NCI-H1417 treated with DMSO at 0.1 percent for 48 hours (cell line): ENCODE measurements at regions not wholly inside any gene's neighbourhood (a gene's known extent, or its start where the extent isn't known, plus 50 kb on each side); places are given as distances from the start of the nearest gene placed in this dataset.
"Not testable (repeated sequence)": the region's sequence is repeated elsewhere in the genome, so short reads cannot be mapped to it uniquely, and the experiment has no call there.

Source experiments
- DNase-seq: peaks from one replicate; lab custom pipeline; 2025; lab: John Stamatoyannopoulos, UW

DNA sequence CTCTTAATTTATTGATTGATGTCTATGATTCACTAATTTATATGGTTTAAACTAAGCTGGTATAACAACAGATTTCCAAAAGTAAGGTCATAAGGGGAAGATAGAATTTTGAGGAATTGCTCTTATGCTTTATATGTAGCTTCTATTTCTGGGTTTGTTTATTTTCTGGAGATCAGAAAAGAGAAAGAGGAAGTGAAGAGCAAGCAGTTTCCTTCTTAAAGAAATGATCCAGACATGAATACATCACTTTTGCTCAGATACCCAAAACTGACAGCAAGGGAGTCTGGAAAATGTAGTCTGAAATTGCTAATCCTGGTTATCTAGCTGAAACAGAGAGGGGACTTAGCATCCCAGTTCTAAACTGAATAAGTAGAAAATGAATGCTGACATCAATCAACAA, 912.5 kb upstream of the CRIM1 start:
- no peak for DNase-seq

DNA sequence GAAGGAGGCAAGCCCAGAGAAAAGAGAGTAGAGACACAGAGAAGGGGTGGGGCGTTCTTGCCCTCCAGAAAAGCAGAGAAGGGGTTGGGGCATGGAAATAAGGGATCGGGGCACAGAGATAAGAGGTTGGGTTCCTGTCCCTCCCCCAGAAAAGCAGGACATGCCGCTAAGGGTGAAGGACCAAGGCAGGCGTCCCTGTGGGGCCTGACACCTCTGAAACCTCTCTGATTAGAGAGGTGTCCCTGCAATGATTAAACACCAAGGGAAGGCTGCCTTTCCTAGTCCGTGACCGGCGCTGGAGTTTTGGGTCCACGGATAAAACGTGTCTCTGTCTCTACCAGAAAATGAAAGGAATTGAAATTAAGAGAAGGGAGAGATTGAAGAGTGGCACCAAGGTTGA, 914.0 kb upstream of the CRIM1 start:
- DNase-seq: not testable (repeated sequence)

GRCh38 chr2:35440308-35440707, 915.3 kb upstream of the CRIM1 start:
- not testable (repeated sequence) for DNase-seq

DNA sequence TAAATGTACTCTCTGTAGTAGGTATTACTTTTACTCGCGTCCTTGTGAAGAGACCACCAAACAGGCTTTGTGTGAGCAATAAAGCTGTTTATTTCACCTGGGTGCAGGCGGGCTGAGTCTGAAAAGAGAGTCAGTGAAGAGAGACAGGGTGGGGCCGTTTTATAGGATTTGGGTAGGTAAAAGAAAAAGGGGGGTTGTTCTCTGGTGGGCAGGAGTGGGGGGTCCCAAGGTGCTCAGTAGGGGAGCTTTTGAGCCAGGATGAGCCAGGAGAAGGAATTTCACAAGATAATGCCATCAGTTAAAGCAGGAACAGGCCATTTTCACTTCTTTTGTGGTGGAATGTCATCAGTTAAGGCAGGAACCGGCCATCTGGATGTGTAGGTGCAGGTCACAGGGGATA, 918.7 kb upstream of the CRIM1 start:
- DNase-seq: not testable (repeated sequence)

DNA sequence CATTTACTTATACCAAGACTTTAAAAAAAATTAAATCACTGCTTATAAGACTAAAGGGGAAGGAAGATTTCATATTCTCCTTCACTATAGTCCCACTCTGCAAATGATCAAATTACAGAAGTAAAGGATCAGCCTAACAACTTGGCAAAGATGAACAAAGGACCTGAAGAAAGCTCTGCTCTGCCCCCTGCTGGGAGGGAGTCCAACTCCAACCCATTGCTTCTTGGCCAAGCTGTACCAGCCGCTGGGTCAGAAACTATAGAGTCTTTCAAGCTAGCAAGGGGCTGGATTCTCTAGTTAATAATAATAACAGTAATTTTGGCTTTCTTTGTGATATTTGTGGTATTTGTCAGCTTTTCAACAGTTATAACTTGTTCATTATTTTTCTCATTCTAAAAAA, 927.0 kb upstream of the CRIM1 start:
- no peak for DNase-seq

GRCh38 chr2:35421485-35421884, 934.1 kb upstream of the CRIM1 start:
- DNase-seq: no peak

- no peak for DNase-seq
These were observed 938.3 kb upstream of the CRIM1 start for GRCh38 chr2:35417293-35417692.

- DNase-seq: no peak
These were observed 939.0 kb upstream of the CRIM1 start for GRCh38 chr2:35416391-35417140.

DNA sequence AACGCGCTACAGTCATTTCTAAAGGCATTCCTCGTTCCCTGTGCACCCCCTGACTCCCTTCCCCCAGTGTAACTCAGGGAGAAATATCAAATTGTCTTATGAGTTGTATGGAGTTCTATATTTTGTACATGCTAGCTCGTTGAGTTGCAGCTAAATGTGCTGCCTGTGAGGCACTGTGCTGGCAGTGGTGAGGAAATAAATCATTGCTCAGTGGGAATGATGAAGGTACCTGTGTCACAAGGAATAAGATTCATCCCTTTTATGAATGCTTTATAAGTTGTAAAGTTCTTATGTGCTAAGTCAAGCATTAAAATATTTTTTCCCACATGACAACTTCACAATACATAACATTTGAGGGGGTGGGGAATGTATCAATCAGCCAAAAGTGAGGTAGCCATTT, 939.6 kb upstream of the CRIM1 start:
- DNase-seq: no peak

GRCh38 chr2:35415282-35415681, 940.3 kb upstream of the CRIM1 start:
- no peak for DNase-seq

DNA sequence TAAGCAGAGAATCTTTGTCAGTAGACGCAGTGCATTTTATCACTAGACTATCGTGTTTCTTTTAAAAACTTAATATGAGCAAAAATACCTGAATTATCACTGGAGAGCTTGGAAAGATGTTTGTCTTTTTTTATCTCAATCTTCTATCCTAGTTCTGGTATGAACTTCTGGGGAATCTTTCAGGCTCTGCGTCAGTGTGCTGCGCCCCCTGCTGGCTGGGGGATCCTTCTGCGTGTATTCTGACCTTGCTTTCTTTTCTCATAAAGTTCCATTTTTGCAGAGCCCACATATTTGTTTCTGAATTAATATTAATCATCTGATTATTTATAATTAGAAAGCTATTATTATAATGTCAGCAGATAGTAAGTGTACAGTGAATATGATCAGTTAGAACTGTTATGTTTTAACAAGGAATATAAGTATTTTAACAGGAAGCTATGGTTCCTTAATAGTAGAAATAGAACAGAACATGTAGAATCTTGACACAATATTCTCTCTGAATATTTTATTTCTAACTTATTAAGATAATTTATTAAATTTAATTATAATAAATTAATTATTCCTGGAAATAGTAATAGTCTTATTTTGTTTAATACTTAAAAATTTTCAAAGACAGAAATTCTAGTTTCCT, 945.0 kb upstream of the CRIM1 start:
- DNase-seq: no peak

DNA sequence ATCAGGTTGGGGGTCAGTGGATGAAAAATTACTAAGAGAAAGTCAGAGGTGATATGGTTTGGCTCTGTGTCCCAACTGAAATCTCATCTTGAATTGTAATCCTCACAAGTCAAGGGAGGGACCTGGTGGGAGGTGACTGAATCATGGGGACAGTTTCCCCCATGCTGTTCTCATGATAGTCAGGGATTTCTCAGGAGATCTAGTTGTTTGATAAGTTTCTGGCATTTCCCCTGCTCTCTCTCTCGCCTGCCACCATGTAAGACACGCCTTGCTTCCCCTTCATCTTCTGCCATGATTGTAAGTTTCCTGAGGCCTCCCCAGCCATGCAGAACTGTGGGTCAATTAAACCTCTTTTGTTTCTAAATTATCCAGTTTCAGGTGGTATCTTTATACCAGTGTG, 945.8 kb upstream of the CRIM1 start:
- no peak for DNase-seq

GRCh38 chr2:35408320-35408719, 947.3 kb upstream of the CRIM1 start:
- DNase-seq: no peak

GRCh38 chr2:35391736-35392442, 963.7 kb upstream of the CRIM1 start:
- DNase-seq: no peak

GRCh38 chr2:35378791-35379190, 976.8 kb upstream of the CRIM1 start:
- DNase-seq: no peak

DNA sequence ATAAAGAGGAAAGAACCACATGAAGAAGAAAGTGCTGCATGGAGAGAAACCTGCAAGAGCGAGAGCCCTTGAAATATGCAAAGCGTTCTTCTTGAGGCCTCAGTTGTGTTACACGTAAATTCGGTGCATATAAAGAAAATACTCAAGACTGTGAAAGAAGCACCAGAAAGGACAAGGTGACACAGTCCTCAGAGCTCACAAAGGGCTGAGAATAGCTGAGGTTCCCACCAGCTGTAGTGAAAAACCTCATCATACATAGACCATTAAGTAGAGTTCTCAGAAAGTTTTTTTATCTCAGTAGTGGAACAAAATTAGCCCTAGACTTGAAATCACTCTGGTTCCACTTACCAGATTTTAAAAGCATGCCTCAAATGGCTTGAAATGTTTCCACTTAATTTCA, 980.7 kb upstream of the CRIM1 start:
- no peak for DNase-seq

GRCh38 chr2:35365859-35366258, 989.7 kb upstream of the CRIM1 start:
- DNase-seq: no peak

- no peak for DNase-seq
These were observed 999.2 kb upstream of the CRIM1 start for GRCh38 chr2:35356332-35356731.

DNA sequence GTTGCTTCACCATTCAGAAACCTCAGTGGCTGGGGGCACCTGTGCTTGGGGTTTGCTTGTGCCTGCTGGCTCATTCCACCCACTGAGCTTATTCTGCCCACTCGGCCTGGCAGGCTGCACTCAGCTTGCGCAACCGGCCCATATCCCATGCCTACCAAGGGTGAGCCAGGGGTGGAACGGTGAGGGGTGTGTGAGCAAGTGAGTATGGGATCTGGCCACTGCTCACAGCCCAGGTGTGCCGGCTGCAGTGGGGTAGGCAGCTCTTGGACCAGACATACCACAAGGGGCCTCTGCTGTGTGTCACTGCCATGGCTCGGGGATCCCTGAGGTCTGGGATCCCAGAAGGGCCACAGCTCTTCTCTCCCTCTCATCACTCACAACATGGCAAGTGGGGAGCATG, 1000.5 kb upstream of the CRIM1 start:
- DNase-seq: no peak

DNA sequence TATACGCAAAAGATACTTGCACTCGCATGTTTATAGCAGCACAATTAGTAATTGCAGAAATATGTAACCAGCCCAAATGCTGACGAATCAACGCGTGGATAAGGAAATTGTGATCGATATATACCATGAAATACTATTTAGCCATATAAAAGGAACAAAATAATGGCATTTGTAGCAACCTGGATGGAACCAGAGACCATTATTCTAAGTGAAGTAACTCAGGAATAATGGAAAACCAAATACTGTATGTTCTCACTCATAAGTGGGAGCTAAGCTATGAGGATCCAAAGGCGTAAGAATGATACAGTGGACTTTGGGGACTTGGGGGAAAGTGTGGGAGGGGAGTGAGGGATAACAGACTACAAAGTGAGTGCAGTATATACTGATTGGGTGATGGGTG, 1008.0 kb upstream of the CRIM1 start:
- no peak for DNase-seq

- no peak for DNase-seq
These were observed 1012.4 kb upstream of the CRIM1 start for GRCh38 chr2:35343135-35343534.

DNA sequence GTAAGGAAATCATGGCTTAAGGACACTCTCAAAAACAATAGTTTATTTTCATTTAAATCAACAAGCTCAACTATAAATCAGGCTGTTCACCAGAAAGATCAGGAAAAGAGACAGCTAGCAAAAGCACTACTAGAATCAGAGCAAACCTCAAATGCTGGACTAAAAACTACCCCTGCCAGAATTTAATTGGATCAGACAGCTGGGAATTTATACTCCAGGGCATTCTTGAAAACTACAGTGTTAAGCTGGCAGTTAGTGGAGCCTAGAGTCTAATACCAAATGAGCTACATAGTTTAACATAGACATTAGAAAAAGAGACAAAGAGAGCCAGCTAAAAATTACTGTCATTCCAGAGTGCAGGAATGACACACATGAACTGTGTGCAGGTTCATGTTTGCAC, 1016.4 kb upstream of the CRIM1 start:
- DNase-seq: no peak

DNA sequence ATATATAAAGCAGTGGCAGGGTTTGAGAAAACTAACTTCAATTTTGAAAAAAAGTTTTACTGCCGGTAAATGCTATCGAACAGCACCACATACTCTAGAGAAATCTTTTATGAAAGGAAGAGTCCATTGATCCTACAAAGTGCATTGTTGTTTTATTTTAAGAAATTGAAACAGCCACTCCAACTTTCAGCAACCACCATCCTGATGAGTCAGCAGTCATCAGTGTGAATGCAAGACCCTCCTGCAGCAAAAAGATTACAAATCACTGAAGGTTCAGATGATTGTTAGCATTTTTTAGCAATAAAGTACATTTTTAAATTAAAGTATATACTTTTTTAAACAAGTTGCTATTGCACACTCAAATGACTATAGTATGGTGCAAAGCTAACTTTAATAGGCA, 1017.7 kb upstream of the CRIM1 start:
- DNase-seq: no peak
